HUES6 (cell line): ENCODE measurements at regions not wholly inside any gene's neighbourhood (a gene's known extent, or its start where the extent isn't known, plus 50 kb on each side); places are given as distances from the start of the nearest gene placed in this dataset.
"Not testable (repeated sequence)": the region's sequence is repeated elsewhere in the genome, so short reads cannot be mapped to it uniquely, and the experiment has no call there.

Experiments used
- H3K27ac ChIP-seq: 2 replicates; pipeline ENCODE4 v1.7.0; 2013; ENCODE audit warnings: low read depth, mild to moderate bottlenecking, low read length, inconsistent platforms
- H3K27me3 ChIP-seq: 2 replicates; pipeline ENCODE4 v1.6.1; 2013; ENCODE audit warnings: low read length; ENCODE audit not compliant: control insufficient read depth, insufficient read depth
- H3K36me3 ChIP-seq: 2 replicates; pipeline ENCODE4 v1.6.1; 2013; ENCODE audit warnings: low read length; ENCODE audit not compliant: control insufficient read depth, insufficient read depth
- H3K4me1 ChIP-seq: 2 replicates; pipeline ENCODE4 v1.6.1; 2013; ENCODE audit warnings: low read length; ENCODE audit not compliant: control insufficient read depth, insufficient read depth
- H3K4me3 ChIP-seq: 2 replicates; pipeline ENCODE4 v1.5.1; 2013; ENCODE audit warnings: low read depth, low read length
- H3K9ac ChIP-seq: one replicate; pipeline ENCODE4 v1.6.1; 2013; ENCODE audit warnings: mild to moderate bottlenecking, low read length
- H3K9me3 ChIP-seq: 2 replicates; pipeline ENCODE4 v1.6.1; 2013; ENCODE audit warnings: low read depth, low read length; ENCODE audit not compliant: control insufficient read depth, insufficient read depth

GRCh38 chr2:87386063-87386560, 361.8 kb upstream of the PLGLB2 start:
- not testable (repeated sequence) for H3K4me3 ChIP-seq, H3K27ac ChIP-seq, H3K9me3 ChIP-seq

DNA sequence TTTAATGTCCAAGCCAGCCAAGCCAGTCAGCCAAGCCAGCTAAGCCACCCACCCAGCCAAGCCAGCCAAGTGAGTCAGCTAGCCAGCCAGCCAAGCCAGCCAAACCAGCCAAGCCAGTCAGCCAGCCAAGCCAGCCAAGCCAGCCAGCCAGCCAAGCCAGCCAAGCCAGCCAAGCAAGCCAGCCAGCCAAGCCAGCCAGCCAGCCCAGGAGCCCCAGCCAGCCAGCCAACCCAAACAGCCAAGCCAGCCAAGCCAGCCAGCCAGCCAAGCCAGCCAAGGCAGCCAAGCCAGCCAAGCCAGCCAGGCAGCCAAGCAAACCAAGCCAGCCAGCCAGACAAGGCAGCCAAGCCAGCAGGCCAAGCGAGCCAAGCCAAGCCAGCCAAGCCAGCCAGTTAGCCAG, 352.1 kb upstream of the PLGLB2 start:
- not testable (repeated sequence) for H3K4me3 ChIP-seq, H3K9me3 ChIP-seq, H3K27me3 ChIP-seq, H3K4me1 ChIP-seq, H3K36me3 ChIP-seq, H3K9ac ChIP-seq, H3K27ac ChIP-seq

More at GRCh38 chr2:87386063-87386560, 361.8 kb upstream of the PLGLB2 start:
- not testable (repeated sequence) for H3K36me3 ChIP-seq, H3K27me3 ChIP-seq, H3K4me1 ChIP-seq, H3K9ac ChIP-seq

DNA sequence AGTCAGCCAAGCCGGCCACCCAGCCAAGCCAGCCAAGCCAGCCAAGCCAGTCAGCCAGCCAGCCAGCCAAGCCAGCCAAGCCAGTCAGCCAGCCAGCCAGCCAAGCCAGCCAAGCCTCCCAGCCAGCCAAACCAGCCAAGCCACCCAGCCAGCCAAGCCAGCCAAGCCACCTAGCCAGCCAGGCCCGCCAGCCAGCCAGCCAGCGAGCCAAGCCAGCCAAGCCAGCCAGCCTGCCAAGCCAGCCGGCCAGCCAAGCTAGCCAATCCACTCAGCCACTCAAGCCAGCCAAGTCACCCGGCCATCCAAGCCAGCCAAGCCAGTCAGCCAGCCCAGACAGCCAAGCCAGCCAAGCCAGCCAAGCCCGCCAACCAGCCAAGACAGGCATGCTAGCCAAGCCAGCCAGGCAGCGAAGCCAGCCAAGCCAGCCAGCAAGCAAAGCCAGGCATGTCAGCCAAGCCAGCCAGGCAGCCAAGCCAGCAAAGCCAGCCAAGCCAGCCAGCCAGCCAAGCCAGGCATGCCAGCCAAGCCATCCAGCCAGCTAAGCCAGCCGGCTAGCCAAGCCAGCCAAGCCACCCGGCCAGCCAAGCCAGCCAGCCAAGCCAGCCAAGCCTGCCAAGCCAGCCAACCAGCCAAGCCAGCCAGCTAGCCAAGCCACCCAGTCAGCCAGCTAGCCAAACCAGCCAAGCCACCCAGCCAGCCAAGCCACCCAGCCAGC, 351.2 kb upstream of the PLGLB2 start:
- H3K4me3 ChIP-seq, H3K27me3 ChIP-seq, H3K27ac ChIP-seq, H3K9me3 ChIP-seq, H3K36me3 ChIP-seq, H3K4me1 ChIP-seq, H3K9ac ChIP-seq: not testable (repeated sequence)

DNA sequence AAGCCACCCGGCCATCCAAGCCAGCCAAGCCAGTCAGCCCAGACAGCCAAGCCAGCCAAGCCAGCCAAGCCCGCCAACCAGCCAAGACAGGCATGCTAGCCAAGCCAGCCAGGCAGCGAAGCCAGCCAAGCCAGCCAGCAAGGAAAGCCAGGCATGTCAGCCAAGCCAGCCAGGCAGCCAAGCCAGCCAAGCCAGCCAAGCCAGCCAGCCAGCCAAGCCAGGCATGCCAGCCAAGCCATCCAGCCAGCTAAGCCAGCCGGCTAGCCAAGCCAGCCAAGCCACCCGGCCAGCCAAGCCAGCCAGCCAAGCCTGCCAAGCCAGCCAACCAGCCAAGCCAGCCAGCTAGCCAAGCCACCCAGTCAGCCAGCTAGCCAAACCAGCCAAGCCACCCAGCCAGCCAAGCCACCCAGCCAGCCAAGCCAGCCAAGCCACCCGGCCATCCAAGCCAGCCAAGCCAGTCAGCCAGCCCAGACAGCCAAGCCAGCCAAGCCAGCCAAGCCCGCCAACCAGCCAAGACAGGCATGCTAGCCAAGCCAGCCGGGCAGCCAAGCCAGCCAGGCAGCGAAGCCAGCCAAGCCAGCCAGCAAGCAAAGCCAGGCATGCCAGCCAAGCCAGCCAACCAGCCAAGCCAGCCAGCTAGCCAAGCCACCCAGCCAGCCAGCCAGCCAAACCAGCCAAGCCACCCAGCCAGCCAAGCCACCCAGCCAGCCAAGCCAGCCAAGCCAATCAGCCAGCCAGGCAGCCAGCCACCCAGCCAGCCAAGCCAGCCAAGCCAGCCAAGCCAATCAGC, 350.4 kb upstream of the PLGLB2 start:
- not testable (repeated sequence) for H3K4me1 ChIP-seq, H3K4me3 ChIP-seq, H3K9ac ChIP-seq, H3K36me3 ChIP-seq, H3K9me3 ChIP-seq, H3K27me3 ChIP-seq, H3K27ac ChIP-seq

- not testable (repeated sequence) for H3K9me3 ChIP-seq, H3K36me3 ChIP-seq, H3K9ac ChIP-seq, H3K4me3 ChIP-seq, H3K27me3 ChIP-seq, H3K27ac ChIP-seq, H3K4me1 ChIP-seq
These were observed 349.2 kb upstream of the PLGLB2 start for GRCh38 chr2:87398567-87399305.

DNA sequence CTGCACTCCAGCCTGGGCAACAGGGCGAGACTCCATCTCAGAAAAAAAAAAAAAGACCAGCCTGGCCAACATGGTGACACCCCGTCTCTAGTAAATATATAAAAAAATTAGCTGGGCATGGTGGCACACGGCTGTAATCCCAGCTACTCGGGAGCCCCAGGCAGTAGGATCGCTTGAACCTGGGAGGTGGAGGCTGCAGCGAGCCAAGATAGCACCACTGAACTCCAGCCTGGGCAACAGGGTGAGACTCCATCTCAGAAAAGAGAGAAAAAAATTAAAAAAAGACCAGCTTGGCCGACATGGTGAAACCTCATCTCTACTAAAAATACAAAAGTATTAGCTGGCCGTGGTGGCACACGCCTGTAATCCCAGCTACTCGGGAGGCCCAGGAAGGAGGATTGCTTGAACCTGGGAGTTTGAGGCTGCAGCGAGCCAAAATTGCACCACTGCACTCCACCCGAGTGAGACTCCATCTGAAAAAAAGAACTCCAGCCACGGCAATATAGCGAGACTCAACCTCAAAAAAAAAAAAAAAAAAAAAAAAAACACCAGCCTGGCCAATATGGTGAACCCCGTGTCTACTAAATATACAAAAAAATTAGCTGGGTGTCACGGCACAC, 346.1 kb upstream of the PLGLB2 start:
- Histone ChIP-seq H3K9ac (no peak overlapping the region), H3K9me3 (no peaks in the 10 kb centered on the region), H3K36me3 (no peaks in the 10 kb centered on the region), H3K4me1 (no peaks in the 10 kb centered on the region), H3K27ac (no peak overlapping the region), H3K4me3 (no peak overlapping the region), H3K27me3 (no peaks in the 10 kb centered on the region)

GRCh38 chr2:87403893-87404175, 344.1 kb upstream of the PLGLB2 start:
- no peaks in the 10 kb centered on the region for H3K4me1 ChIP-seq
- H3K9ac ChIP-seq, result no peak overlapping the region
- H3K9me3 ChIP-seq, result no peaks in the 10 kb centered on the region
- H3K27me3 ChIP-seq, result no peaks in the 10 kb centered on the region
- H3K36me3 ChIP-seq, result no peaks in the 10 kb centered on the region
- H3K4me3 ChIP-seq, result no peak overlapping the region
- H3K27ac ChIP-seq, result no peak overlapping the region

GRCh38 chr2:87404411-87405255, 343.3 kb upstream of the PLGLB2 start:
- not testable (repeated sequence) for H3K27me3 ChIP-seq, H3K27ac ChIP-seq, H3K36me3 ChIP-seq, H3K4me1 ChIP-seq, H3K9ac ChIP-seq, H3K9me3 ChIP-seq, H3K4me3 ChIP-seq

GRCh38 chr2:87405531-87406216, 342.2 kb upstream of the PLGLB2 start:
- H3K36me3 ChIP-seq, H3K9me3 ChIP-seq, H3K27ac ChIP-seq, H3K4me3 ChIP-seq, H3K4me1 ChIP-seq, H3K27me3 ChIP-seq, H3K9ac ChIP-seq: not testable (repeated sequence)
